Adrenal gland (tissue), 9 donors: ENCODE measurements at regions not wholly inside any gene's neighbourhood (a gene's known extent, or its start where the extent isn't known, plus 50 kb on each side); places are given as distances from the start of the nearest gene placed in this dataset.

Experiments used
- DNase-seq, 7 donors: peaks; one replicate each; pipeline ENCODE4 v3.0.0-alpha.2; 2019 to 2020
- H3K27ac ChIP-seq, 5 donors: fragments of 200-600 bp; sonication (generic) in 4 of 5; 1 replicate in 3 of 5; 2 replicates in 2 of 5; pipeline versions ENCODE4 v1.5.1 to v1.8.0; 2016 to 2020; ENCODE audit warnings: mild to moderate bottlenecking in 1 of 5
- H3K27me3 ChIP-seq: fragments of 200-600 bp; 2 replicates; pipeline ENCODE4 v1.8.0; 2021
- H3K36me3 ChIP-seq, 2 donors: fragments of 200-600 bp; replicated peaks in 1 of 2; 1 replicate in 1 of 2; 2 replicates in 1 of 2; pipeline versions ENCODE4 v1.5.1 to v1.8.0; 2018 to 2022
- H3K4me1 ChIP-seq, 2 donors: fragments of 200-600 bp; replicated peaks in 1 of 2; 1 replicate in 1 of 2; 2 replicates in 1 of 2; pipeline versions ENCODE4 v1.5.1 to v1.8.0; 2018 to 2021
- H3K4me3 ChIP-seq, 4 donors: fragments of 200-600 bp; sonication (generic) in 3 of 4; one replicate each; pipeline ENCODE4 v1.5.1; 2016 to 2018
- H3K9me3 ChIP-seq, 3 donors: fragments of 200-600 bp; sonication (generic) in 1 of 3; replicated peaks in 1 of 3; 1 replicate in 2 of 3; 2 replicates in 1 of 3; pipeline versions ENCODE4 v1.5.1 to v1.8.0; 2016 to 2021
- CTCF ChIP-seq, 6 experiments: fragments of 450-650 bp in 4 of 6; fragments of 200-600 bp in 2 of 6; sonication (generic) in 1 of 6; IDR thresholded peaks; 1 replicate in 5 of 6; 2 replicates in 1 of 6; pipeline versions ENCODE4 v1.5.1 to v1.8.0; 2016 to 2021; ENCODE audit warnings: antibody characterized with exemption in 6 of 6, mild to moderate bottlenecking in 2 of 6, moderate library complexity in 1 of 6
- POLR2A ChIP-seq, 2 donors: fragments of 450-650 bp; IDR thresholded peaks; one replicate each; pipeline ENCODE4 v1.6.1; 2017; ENCODE audit warnings: antibody characterized with exemption in 2 of 2, mild to moderate bottlenecking in 2 of 2, moderate library complexity in 1 of 2
- WGBS, 4 donors: extraction: QIAGEN DNeasy Blood & Tissue Kit in 2 of 4; methylation state at CpG; one replicate each; pipeline versions ENCODE4 v1.1.5 to v1.1.7; 2013 to 2017; 5-methylcytosine and 5-hydroxymethylcytosine counted together
- intact Hi-C, 2 donors: fragments of 100-400 bp; cut with DNase I; formaldehyde crosslinking; loops; one replicate each; pipeline versions ENCODE4 v1.14.1 to v1.15.0; 2022 to 2023
- donor health status: healthy with polysubstance abuse.
- donor health status: Bipolar disorder and iron deficiency.
- donor health status: DM: yes; HTN: yes; CAD: no.
- donor health status: DM: no; HTN: no; CAD: no.
- donor health status: DM: no; HTN: no; CAD: no.

GRCh38 chr5:129306725-129307124 lies 153.4 kb upstream of the ADAMTS19 start:
- H3K4me1 ChIP-seq: no peaks in the 10 kb centered on the region
- no peak overlapping the region for H3K4me3 ChIP-seq
- TF ChIP-seq POLR2A (IDR thresholded peaks at IDR 0.05) (no peak), CTCF (IDR thresholded peaks at IDR 0.05) (no peak)
- H3K9me3 ChIP-seq: peaks cover 0 to 4% (median 0%) of the 10 kb centered on the region in 3 donors
- H3K36me3 ChIP-seq: no peaks in the 10 kb centered on the region
- intact Hi-C loops: no loop called here
- WGBS, 4 donors: 94 to 100% (median 96%) methylated on average over 1 to 6 of the region's 6 CpGs
- no peak for DNase-seq
- no peaks in the 10 kb centered on the region for H3K27me3 ChIP-seq
- no peak overlapping the region for H3K27ac ChIP-seq

GRCh38 chr5:129322968-129323367 lies 137.1 kb upstream of the ADAMTS19 start:
- TF ChIP-seq CTCF (IDR thresholded peaks at IDR 0.05): no peak
- intact Hi-C loops: no loop called here
- Histone ChIP-seq H3K27me3 (no peaks in the 10 kb centered on the region), H3K4me1 (no peaks in the 10 kb centered on the region), H3K36me3 (no peaks in the 10 kb centered on the region), H3K9me3 (peaks cover 0 to 3% (median 0%) of the 10 kb centered on the region in 3 donors), H3K27ac (no peak overlapping the region), H3K4me3 (no peak overlapping the region)
- DNase-seq: no peak
- WGBS, 4 donors: 79 to 82% (median 81%) methylated on average over 3 of the region's 3 CpGs; no CpG with 5 or more reads in 1 of the 4 donors

GRCh38 chr5:129341306-129341705 lies 118.8 kb upstream of the ADAMTS19 start:
- no peak overlapping the region for H3K4me3 ChIP-seq
- peaks cover 0 to 16% of the 10 kb centered on the region in 2 donors for H3K4me1 ChIP-seq
- no peaks in the 10 kb centered on the region for H3K36me3 ChIP-seq
- WGBS, 4 donors: 57 to 75% (median 68%) methylated on average over 1 of the region's 1 CpG
- no peaks in the 10 kb centered on the region for H3K27me3 ChIP-seq
- intact Hi-C loops: no loop called here
- no peak for TF ChIP-seq POLR2A (IDR thresholded peaks at IDR 0.05)
- TF ChIP-seq CTCF (IDR thresholded peaks at IDR 0.05): no peak
- H3K9me3 ChIP-seq: no peaks in the 10 kb centered on the region
- no peak overlapping the region for H3K27ac ChIP-seq
- no peak for DNase-seq

- intact Hi-C loops: no loop called here
- no peak for TF ChIP-seq POLR2A (IDR thresholded peaks at IDR 0.05)
- no peak for TF ChIP-seq CTCF (IDR thresholded peaks at IDR 0.05)
- H3K4me1 ChIP-seq: peaks cover 0 to 16% of the 10 kb centered on the region in 2 donors
- no peak for DNase-seq
- H3K4me3 ChIP-seq: no peak overlapping the region
- no peaks in the 10 kb centered on the region for H3K27me3 ChIP-seq
- H3K27ac ChIP-seq: no peak overlapping the region
- H3K9me3 ChIP-seq: peaks cover 0 to 1% (median 0%) of the 10 kb centered on the region in 3 donors
- no peaks in the 10 kb centered on the region for H3K36me3 ChIP-seq
Observed at GRCh38 chr5:129342796-129343195, 117.3 kb upstream of the ADAMTS19 start.
